ENCODE measurements at regions not wholly inside any gene's neighbourhood (a gene's known extent, or its start where the extent isn't known, plus 50 kb on each side); places are given as distances from the start of the nearest gene placed in this dataset.

DNA sequence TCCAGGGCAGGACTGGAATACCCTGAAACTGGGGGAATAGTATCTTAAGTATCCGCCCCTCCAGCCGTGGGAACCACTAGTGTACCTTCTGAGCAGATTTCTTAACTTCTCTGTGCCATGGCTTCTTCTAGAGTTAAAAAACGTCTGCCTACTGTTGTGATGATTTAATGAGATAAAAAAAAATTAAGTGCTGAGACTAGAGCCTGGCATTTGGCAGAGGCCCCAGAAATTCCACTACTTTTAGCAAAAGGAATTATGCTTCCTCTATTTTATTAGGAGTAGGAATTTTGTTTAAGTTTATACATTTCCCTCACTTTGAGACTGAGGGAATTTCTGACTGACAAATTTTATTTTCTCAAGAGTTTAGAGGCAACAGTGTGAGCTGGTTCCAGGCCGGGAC is 371.2 kb upstream of the B3GAT1 start:
- Histone ChIP-seq H3K36me3 (no peaks in the 10 kb centered on the region), H3K4me1 (no peaks in the 10 kb centered on the region), H3K27ac (no peak overlapping the region), H3K9me3 (no peaks in the 10 kb centered on the region), H3K27me3 (no peaks in the 10 kb centered on the region), H3K4me3 (no peak overlapping the region)
- ATAC-seq (ENCODE audit: low FRiP score in 2 of 2), result no peak
- WGBS, 2 donors, result 48 to 50% methylated on average over 4 of the region's 4 CpGs
- TF ChIP-seq POLR2AphosphoS5 (IDR thresholded peaks at IDR 0.05) (no peak), EP300 (IDR thresholded peaks at IDR 0.05) (no peak), POLR2A (IDR thresholded peaks at IDR 0.05) (no peak)
- TF ChIP-seq, protein P1, sequence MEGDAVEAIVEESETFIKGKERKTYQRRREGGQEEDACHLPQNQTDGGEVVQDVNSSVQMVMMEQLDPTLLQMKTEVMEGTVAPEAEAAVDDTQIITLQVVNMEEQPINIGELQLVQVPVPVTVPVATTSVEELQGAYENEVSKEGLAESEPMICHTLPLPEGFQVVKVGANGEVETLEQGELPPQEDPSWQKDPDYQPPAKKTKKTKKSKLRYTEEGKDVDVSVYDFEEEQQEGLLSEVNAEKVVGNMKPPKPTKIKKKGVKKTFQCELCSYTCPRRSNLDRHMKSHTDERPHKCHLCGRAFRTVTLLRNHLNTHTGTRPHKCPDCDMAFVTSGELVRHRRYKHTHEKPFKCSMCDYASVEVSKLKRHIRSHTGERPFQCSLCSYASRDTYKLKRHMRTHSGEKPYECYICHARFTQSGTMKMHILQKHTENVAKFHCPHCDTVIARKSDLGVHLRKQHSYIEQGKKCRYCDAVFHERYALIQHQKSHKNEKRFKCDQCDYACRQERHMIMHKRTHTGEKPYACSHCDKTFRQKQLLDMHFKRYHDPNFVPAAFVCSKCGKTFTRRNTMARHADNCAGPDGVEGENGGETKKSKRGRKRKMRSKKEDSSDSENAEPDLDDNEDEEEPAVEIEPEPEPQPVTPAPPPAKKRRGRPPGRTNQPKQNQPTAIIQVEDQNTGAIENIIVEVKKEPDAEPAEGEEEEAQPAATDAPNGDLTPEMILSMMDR (IDR thresholded peaks at IDR 0.05), result no peak
- DNase-seq, result no peak

DNA sequence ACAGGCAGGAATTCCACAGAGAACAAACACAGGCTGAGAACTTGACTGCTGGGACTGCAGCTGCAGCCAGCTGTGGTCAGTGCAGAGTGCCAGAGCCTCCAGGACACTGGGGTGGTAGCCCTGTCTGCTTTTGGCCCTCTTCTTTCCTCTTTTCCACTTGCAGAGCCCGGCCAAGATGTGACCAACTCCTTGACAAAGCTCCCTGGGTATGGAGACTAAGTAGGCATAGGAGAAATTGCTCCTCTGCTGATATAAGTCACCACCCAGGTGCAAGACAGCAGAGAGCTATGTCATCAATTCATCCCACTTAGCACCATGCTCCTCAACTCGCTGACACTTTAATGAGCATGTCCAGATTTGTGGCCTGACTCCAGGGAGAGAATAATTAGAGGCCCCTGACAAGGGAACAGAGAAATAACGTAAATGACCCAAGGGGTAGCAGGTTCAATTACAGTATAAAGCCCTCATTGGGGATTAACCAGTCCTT is 369.4 kb upstream of the B3GAT1 start:
- H3K4me3 ChIP-seq, result no peak overlapping the region
- H3K27ac ChIP-seq, result no peak overlapping the region
- no peaks in the 10 kb centered on the region for H3K27me3 ChIP-seq
- peak in 1 of 2 donors; percentile 19 for DNase-seq
- peak; percentile 8 to 32 for ATAC-seq (ENCODE audit: low FRiP score in 2 of 2)
- TF ChIP-seq POLR2AphosphoS5 (IDR thresholded peaks at IDR 0.05) (no peak), EP300 (IDR thresholded peaks at IDR 0.05) (no peak), POLR2A (IDR thresholded peaks at IDR 0.05) (no peak)
- TF ChIP-seq, protein P1 (IDR thresholded peaks at IDR 0.05), result no peak
- H3K36me3 ChIP-seq, result no peaks in the 10 kb centered on the region
- WGBS, 2 donors, result 53 to 76% methylated on average over 3 of the region's 3 CpGs
- no peaks in the 10 kb centered on the region for H3K4me1 ChIP-seq
- no peaks in the 10 kb centered on the region for H3K9me3 ChIP-seq

DNA sequence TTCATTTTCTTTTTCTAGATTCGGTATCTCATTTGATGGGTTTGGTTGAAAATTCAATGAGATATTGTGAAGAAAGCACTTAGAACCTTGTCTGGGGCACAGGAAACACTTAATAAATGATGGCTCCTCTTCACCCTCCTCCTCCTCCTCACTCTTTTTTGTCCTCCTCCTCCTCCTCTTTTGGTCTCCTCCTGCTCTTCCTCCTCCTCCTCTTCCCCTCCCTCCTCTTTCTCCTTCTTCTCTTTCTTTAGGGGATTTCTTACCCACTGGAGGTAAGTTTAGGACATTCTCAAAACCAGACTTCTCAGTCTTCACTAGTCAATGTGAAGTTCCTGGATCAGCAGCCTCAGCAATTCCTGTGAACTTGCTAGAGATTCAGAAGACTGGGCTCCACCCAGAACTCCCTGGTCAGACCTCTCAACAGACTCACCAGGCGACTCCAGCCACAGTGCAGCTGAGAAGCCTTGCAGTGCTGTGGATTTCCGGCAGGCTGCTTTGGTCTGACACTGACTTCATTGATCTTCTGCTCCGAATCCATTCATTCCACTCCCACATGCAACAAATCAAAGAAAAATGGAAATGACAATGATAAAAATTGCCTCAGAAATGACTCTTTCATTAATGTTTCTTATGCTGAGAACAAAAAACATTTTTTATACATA is 368.6 kb upstream of the B3GAT1 start:
- Histone ChIP-seq H3K4me3 (no peak overlapping the region), H3K36me3 (no peaks in the 10 kb centered on the region), H3K9me3 (no peaks in the 10 kb centered on the region), H3K4me1 (no peaks in the 10 kb centered on the region), H3K27me3 (no peaks in the 10 kb centered on the region), H3K27ac (no peak overlapping the region)
- DNase-seq, result no peak
- ATAC-seq (ENCODE audit: low FRiP score in 2 of 2), result peak in 1 of 2 donors; percentile 60
- 52 to 58% methylated on average over 4 of the region's 4 CpGs for WGBS, 2 donors
- TF ChIP-seq EP300 (IDR thresholded peaks at IDR 0.05), result no peak

DNA sequence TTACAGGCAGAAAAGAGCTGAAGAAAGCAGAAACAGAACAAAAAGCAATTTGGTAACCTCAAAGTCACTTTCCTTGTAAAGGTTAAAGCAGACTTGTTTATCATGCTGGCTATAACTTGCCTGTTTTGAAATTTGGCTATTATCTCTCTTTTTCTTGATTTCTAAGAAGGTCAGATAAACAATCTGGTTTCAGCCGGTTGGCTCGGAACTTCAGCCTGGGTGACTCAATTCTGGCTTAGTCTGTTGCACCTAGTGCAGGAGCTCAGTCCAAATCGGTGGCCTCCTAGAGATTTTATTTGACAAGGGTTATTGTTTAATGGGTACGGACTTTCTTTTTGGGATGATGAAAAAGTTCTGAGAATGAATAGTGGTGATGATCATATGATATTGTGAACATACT is 367.1 kb upstream of the B3GAT1 start:
- H3K4me1 ChIP-seq, result no peaks in the 10 kb centered on the region
- WGBS, 2 donors, result 71 to 80% methylated on average over 4 of the region's 4 CpGs
- no peak overlapping the region for H3K4me3 ChIP-seq
- no peaks in the 10 kb centered on the region for H3K36me3 ChIP-seq
- TF ChIP-seq POLR2A (IDR thresholded peaks at IDR 0.05), result no peak
- TF ChIP-seq, protein P1 (IDR thresholded peaks at IDR 0.05), result no peak
- TF ChIP-seq EP300 (IDR thresholded peaks at IDR 0.05), result no peak
- TF ChIP-seq POLR2AphosphoS5 (IDR thresholded peaks at IDR 0.05), result no peak
- H3K27me3 ChIP-seq, result no peaks in the 10 kb centered on the region
- no peaks in the 10 kb centered on the region for H3K9me3 ChIP-seq
- DNase-seq, result no peak
- ATAC-seq (ENCODE audit: low FRiP score in 2 of 2), result no peak
- H3K27ac ChIP-seq, result no peak overlapping the region

DNA sequence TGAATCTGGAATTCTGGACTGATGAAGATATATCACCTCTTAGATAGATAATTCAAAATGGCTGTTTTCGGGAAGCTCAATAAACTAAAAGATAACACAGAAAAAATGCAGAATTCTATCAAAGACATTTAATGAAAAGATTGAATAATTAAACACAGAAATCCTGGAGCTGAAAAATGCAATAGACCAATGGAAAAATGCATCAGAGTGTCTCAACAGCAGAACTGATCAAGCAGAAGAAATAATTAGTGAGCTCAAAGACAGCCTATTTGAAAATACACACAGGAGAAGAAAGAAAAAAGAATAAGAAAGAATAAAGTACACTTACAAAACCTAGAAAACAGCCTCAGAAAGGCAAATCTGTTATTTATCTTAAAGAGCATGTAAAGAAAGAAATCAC is 356.4 kb upstream of the B3GAT1 start:
- H3K27ac ChIP-seq, result no peak overlapping the region
- DNase-seq (no peak), ATAC-seq (ENCODE audit: low FRiP score in 2 of 2) (no peak)
- no peaks in the 10 kb centered on the region for H3K27me3 ChIP-seq
- H3K9me3 ChIP-seq, result peaks cover 0 to 15% (median 2%) of the 10 kb centered on the region in 4 donors
- 90 to 93% methylated on average over 1 of the region's 1 CpG for WGBS, 2 donors
- H3K4me1 ChIP-seq, result no peaks in the 10 kb centered on the region
- TF ChIP-seq, protein P1 (IDR thresholded peaks at IDR 0.05), result no peak
- no peak for TF ChIP-seq EP300 (IDR thresholded peaks at IDR 0.05)
- TF ChIP-seq POLR2AphosphoS5 (IDR thresholded peaks at IDR 0.05), result no peak
- no peak for TF ChIP-seq POLR2A (IDR thresholded peaks at IDR 0.05)
- no peaks in the 10 kb centered on the region for H3K36me3 ChIP-seq
- no peak overlapping the region for H3K4me3 ChIP-seq
